SK-N-SH (cell line): ENCODE measurements at regions not wholly inside any gene's neighbourhood (a gene's known extent, or its start where the extent isn't known, plus 50 kb on each side); places are given as distances from the start of the nearest gene placed in this dataset.

Experiments used
- ELF1 ChIP-seq: IDR thresholded peaks from 2 replicates; pipeline ENCODE4 v1.4.0; 2012
- JUND ChIP-seq: IDR thresholded peaks from 2 replicates; pipeline ENCODE4 v1.4.0; 2012
- NFIC ChIP-seq: IDR thresholded peaks from 2 replicates; pipeline ENCODE4 v1.4.0; 2012; ENCODE audit warnings: borderline replicate concordance
- RCOR1 ChIP-seq: fragments of 150-350 bp; IDR thresholded peaks from 2 replicates; pipeline ENCODE4 v1.6.1; 2017; ENCODE audit warnings: antibody characterized with exemption, low read length
- SIN3A ChIP-seq: IDR thresholded peaks from 2 replicates; pipeline ENCODE4 v1.6.1; 2012; ENCODE audit warnings: low read depth, mild to moderate bottlenecking, low read length, moderate library complexity, borderline replicate concordance
- SMC3 ChIP-seq: IDR thresholded peaks from 2 replicates; pipeline ENCODE4 v1.6.1; 2012; ENCODE audit warnings: low read depth, low read length, improper control_type of control experiment
- TAF1 ChIP-seq: IDR thresholded peaks from 2 replicates; pipeline ENCODE4 v1.6.1; 2012; ENCODE audit warnings: low read depth, mild to moderate bottlenecking, low read length, moderate library complexity, borderline replicate concordance
- TCF12 ChIP-seq: IDR thresholded peaks from 2 replicates; pipeline ENCODE4 v1.4.0; 2012
- YY1 ChIP-seq: IDR thresholded peaks from 2 replicates; pipeline ENCODE4 v1.4.0; 2012; ENCODE audit warnings: low read depth, mild to moderate bottlenecking
- TF ChIP-seq, protein P1 (sequence below): fragments of 200-600 bp; sonication (generic); IDR thresholded peaks from 2 replicates; pipeline ENCODE4 v1.6.1; 2017; ENCODE audit warnings: antibody characterized with exemption, mild to moderate bottlenecking, moderate library complexity
- TF ChIP-seq, protein P2 (sequence below): IDR thresholded peaks from 2 replicates; pipeline ENCODE4 v1.6.1; 2012; ENCODE audit warnings: mild to moderate bottlenecking, low read depth, low read length, moderate library complexity
- TF ChIP-seq, protein P3 (sequence below): fragments of 150-350 bp; IDR thresholded peaks from 2 replicates; pipeline ENCODE4 v1.6.1; 2017; ENCODE audit warnings: antibody characterized with exemption, low read length, low read depth, borderline replicate concordance
- TF ChIP-seq, protein P4 (sequence below): IDR thresholded peaks from 2 replicates; pipeline ENCODE4 v1.4.0; 2012; ENCODE audit warnings: low read depth, borderline replicate concordance

DNA sequence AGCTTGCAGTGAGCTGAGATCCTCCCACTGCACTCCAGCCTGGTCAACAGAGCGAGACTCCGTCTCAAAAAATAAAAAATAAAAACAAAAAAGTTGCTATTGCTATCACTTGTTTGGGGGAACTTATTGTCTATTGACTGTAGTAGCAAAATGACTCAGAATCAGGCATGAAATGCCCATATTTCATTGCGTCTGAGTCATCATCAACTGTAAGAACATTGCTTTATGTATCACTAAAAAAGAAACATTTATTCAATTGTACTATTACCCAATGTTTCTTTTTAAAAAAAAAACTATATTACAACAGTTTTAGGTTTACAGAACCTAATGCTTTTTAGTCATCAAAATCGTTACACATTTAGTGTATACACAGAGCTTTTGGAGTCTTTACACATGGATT, 91.0 kb upstream of the FMN2 start:
- TF ChIP-seq SMC3 (no peak), YY1 (no peak), TCF12 (peak; percentile 62; the same call in 1 of the 2 replicates), NFIC (no peak), TAF1 (no peak), ELF1 (no peak), JUND (peak; percentile 93), RCOR1 (no peak), SIN3A (no peak)
- TF ChIP-seq, protein P1, sequence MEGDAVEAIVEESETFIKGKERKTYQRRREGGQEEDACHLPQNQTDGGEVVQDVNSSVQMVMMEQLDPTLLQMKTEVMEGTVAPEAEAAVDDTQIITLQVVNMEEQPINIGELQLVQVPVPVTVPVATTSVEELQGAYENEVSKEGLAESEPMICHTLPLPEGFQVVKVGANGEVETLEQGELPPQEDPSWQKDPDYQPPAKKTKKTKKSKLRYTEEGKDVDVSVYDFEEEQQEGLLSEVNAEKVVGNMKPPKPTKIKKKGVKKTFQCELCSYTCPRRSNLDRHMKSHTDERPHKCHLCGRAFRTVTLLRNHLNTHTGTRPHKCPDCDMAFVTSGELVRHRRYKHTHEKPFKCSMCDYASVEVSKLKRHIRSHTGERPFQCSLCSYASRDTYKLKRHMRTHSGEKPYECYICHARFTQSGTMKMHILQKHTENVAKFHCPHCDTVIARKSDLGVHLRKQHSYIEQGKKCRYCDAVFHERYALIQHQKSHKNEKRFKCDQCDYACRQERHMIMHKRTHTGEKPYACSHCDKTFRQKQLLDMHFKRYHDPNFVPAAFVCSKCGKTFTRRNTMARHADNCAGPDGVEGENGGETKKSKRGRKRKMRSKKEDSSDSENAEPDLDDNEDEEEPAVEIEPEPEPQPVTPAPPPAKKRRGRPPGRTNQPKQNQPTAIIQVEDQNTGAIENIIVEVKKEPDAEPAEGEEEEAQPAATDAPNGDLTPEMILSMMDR: no peak
- TF ChIP-seq, protein P2, sequence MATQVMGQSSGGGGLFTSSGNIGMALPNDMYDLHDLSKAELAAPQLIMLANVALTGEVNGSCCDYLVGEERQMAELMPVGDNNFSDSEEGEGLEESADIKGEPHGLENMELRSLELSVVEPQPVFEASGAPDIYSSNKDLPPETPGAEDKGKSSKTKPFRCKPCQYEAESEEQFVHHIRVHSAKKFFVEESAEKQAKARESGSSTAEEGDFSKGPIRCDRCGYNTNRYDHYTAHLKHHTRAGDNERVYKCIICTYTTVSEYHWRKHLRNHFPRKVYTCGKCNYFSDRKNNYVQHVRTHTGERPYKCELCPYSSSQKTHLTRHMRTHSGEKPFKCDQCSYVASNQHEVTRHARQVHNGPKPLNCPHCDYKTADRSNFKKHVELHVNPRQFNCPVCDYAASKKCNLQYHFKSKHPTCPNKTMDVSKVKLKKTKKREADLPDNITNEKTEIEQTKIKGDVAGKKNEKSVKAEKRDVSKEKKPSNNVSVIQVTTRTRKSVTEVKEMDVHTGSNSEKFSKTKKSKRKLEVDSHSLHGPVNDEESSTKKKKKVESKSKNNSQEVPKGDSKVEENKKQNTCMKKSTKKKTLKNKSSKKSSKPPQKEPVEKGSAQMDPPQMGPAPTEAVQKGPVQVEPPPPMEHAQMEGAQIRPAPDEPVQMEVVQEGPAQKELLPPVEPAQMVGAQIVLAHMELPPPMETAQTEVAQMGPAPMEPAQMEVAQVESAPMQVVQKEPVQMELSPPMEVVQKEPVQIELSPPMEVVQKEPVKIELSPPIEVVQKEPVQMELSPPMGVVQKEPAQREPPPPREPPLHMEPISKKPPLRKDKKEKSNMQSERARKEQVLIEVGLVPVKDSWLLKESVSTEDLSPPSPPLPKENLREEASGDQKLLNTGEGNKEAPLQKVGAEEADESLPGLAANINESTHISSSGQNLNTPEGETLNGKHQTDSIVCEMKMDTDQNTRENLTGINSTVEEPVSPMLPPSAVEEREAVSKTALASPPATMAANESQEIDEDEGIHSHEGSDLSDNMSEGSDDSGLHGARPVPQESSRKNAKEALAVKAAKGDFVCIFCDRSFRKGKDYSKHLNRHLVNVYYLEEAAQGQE: no peak
- TF ChIP-seq, protein P3, sequence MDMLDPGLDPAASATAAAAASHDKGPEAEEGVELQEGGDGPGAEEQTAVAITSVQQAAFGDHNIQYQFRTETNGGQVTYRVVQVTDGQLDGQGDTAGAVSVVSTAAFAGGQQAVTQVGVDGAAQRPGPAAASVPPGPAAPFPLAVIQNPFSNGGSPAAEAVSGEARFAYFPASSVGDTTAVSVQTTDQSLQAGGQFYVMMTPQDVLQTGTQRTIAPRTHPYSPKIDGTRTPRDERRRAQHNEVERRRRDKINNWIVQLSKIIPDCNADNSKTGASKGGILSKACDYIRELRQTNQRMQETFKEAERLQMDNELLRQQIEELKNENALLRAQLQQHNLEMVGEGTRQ: no peak
- TF ChIP-seq, protein P4, sequence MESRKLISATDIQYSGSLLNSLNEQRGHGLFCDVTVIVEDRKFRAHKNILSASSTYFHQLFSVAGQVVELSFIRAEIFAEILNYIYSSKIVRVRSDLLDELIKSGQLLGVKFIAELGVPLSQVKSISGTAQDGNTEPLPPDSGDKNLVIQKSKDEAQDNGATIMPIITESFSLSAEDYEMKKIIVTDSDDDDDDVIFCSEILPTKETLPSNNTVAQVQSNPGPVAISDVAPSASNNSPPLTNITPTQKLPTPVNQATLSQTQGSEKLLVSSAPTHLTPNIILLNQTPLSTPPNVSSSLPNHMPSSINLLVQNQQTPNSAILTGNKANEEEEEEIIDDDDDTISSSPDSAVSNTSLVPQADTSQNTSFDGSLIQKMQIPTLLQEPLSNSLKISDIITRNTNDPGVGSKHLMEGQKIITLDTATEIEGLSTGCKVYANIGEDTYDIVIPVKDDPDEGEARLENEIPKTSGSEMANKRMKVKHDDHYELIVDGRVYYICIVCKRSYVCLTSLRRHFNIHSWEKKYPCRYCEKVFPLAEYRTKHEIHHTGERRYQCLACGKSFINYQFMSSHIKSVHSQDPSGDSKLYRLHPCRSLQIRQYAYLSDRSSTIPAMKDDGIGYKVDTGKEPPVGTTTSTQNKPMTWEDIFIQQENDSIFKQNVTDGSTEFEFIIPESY: no peak
